ENCODE measurements at regions not wholly inside any gene's neighbourhood (a gene's known extent, or its start where the extent isn't known, plus 50 kb on each side); places are given as distances from the start of the nearest gene placed in this dataset.

DNA sequence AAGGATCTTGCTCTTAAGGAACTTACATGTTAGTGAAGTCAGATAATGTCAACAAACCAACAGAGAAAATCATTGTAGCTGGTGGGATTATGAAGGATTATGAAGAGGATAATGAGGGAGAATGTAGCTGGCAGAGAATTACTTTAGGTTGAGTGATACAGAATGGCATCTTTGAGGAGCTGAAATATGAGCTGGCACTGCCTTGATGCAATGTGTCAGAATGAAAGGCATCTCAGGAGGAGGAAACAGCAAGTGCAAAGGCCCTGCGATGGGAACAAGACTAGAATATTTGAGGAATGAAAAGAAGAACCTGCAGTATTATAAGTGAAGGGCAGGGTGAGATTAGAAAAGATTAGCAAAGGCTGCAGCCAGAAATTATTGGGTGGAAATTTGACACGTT, 237.2 kb upstream of the ADAMTS9 start:
- DNase-seq (ENCODE audit: low read depth): no peak
- no peak overlapping the region for H3K4me3 ChIP-seq (ENCODE audit: low read length)
- TF ChIP-seq CTCF (conservative IDR thresholded peaks at IDR 0.05; ENCODE audit: low read length): no peak

DNA sequence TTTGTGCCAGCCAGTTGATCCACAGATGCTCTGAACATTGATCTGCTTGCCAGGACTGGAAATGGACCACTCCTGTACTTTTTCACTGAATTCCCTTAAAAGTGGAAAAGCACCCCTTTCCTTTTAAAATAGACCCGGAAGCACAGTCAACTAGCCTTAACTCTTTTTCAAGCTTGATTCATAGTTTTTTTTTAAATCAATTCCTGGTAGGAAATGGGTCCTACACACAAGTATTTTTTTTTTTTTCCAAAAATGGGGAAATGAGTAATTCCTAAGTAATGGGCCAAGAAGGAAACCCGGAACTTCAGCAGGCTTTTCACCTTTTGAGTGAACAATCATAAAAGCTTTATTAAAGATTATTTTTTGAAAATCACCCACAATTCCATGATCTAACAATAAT, 234.4 kb upstream of the ADAMTS9 start:
- TF ChIP-seq CTCF (conservative IDR thresholded peaks at IDR 0.05; ENCODE audit: low read length): no peak
- no peak overlapping the region for H3K4me3 ChIP-seq (ENCODE audit: low read length)
- no peak for DNase-seq (ENCODE audit: low read depth)

DNA sequence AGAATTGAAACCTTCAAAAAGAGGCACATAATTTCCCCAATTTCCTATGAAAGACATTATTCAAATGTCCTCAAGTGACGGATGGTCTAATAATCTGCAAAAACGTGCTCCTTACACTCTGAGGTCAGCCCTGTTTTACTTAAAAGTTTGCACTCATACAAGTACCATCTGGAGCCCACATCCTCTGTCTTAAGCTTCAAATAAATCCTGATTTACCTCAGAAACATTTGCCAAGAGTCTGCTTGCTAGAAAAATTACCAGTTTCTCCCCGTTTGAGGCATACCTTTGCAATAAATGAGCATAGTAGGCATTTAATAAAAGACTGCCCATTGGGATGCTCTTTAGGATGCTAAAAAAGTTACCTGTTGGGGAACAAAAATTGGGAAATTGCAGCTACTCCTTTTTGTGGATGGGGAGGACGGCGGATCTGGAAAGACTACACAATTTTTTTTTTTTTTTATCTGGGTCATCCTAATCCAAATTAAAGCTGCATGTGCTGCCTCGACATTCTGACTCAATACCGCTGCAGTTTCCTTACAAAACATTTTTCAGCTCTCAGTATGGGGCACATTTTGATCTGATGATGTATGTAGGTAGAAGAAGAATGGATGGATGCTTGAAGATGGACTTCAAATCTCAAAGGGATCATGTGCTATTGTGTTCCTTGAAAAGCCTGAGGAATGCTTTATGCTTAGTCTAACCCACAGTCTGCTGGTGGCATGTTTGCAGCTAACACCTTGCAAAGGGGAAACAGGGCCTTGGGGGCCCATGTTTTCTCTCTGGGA, 233.7 kb upstream of the ADAMTS9 start:
- H3K4me3 ChIP-seq (ENCODE audit: low read length): no peak overlapping the region
- TF ChIP-seq CTCF (conservative IDR thresholded peaks at IDR 0.05; ENCODE audit: low read length): no peak
- peak; percentile 3 for DNase-seq (ENCODE audit: low read depth)

- H3K4me3 ChIP-seq (ENCODE audit: low read length): no peak overlapping the region
- no peak for DNase-seq (ENCODE audit: low read depth)
- TF ChIP-seq CTCF (conservative IDR thresholded peaks at IDR 0.05; ENCODE audit: low read length): no peak
Measured at GRCh38 chr3:64919934-64920333, 232.1 kb upstream of the ADAMTS9 start.

DNA sequence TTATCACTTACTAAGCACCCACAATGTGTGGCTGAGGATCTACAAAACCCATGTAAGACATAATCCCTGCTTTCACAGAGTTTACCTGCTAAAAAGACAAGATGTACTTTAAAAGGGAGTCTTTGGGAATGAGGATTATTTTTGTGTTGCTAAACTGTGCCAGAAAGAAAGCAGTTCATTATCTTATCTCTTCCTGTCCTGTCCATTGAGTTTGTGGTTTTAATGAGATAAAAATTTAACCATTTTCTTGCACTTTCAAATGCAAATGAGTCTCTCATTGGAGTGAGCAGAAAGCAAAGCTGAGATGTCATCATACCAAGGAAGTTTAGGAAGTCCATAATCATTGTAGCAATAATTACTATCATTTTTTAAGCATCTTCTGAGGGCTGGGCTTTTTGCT, 231.2 kb upstream of the ADAMTS9 start:
- TF ChIP-seq CTCF (conservative IDR thresholded peaks at IDR 0.05; ENCODE audit: low read length): no peak
- DNase-seq (ENCODE audit: low read depth): no peak
- no peak overlapping the region for H3K4me3 ChIP-seq (ENCODE audit: low read length)

DNA sequence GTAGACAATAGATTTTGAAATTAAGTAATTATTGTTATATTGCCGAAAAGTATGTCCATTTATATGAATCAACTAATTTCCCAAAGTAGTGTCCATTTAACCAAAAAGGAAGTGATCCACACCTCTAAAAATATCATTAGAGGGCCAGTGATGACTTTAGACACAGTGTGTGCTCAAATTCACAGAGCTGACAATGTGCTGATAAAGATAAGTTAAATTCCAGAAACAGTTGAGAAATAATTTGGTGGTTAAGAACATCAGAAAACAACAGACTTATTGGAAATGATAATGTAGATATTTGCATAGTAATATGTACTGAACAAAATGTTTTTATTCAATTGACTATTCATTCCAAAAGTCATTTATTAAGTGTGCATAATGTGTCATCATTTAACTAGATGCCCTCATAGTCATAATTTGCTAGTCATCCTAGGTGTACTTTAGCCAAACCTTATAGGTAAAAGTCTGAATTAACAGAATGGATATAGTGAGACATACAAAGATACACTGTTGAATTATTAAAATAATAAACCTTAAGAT, 230.2 kb upstream of the ADAMTS9 start:
- no peak for TF ChIP-seq CTCF (conservative IDR thresholded peaks at IDR 0.05; ENCODE audit: low read length)
- H3K4me3 ChIP-seq (ENCODE audit: low read length): no peak overlapping the region
- DNase-seq (ENCODE audit: low read depth): no peak

- DNase-seq (ENCODE audit: low read depth): no peak
- TF ChIP-seq CTCF (conservative IDR thresholded peaks at IDR 0.05; ENCODE audit: low read length): no peak
- no peak overlapping the region for H3K4me3 ChIP-seq (ENCODE audit: low read length)
Measured at GRCh38 chr3:64916937-64917336, 229.1 kb upstream of the ADAMTS9 start.

All from AG10803 (cell line).